H1 (cell line): ENCODE measurements at regions not wholly inside any gene's neighbourhood (a gene's known extent, or its start where the extent isn't known, plus 50 kb on each side); places are given as distances from the start of the nearest gene placed in this dataset.
"Not testable (repeated sequence)": the region's sequence is repeated elsewhere in the genome, so short reads cannot be mapped to it uniquely, and the experiment has no call there.

Source experiments
- EGR1 ChIP-seq: IDR thresholded peaks from 2 replicates; pipeline ENCODE4 v1.6.1; 2011; ENCODE audit warnings: low read depth, low read length, borderline replicate concordance
- POLR2AphosphoS5 ChIP-seq: IDR thresholded peaks from 2 replicates; pipeline ENCODE4 v1.6.1; 2011; ENCODE audit warnings: low read depth, low read length
- SIN3A ChIP-seq, 2 experiments: IDR thresholded peaks in 1 of 2; conservative IDR thresholded peaks in 1 of 2; 2 replicates each; pipeline ENCODE4 v1.6.1; 2011 to 2012; ENCODE audit warnings: low read length in 2 of 2, improper control_type of control experiment in 1 of 2, low read depth in 1 of 2, mild to moderate bottlenecking in 1 of 2
- SP2 ChIP-seq: IDR thresholded peaks from 2 replicates; pipeline ENCODE4 v1.6.1; 2012; ENCODE audit warnings: mild to moderate bottlenecking, low read length, inconsistent platforms
- TAF7 ChIP-seq: optimal IDR thresholded peaks from 2 replicates; pipeline ENCODE3; 2011; ENCODE audit warnings: low read depth, mild to moderate bottlenecking, inconsistent platforms, low read length, moderate library complexity, borderline replicate concordance
- TF ChIP-seq, protein P1 (sequence below), 3 experiments: IDR thresholded peaks; 1 replicate in 2 of 3; 2 replicates in 1 of 3; pipeline versions ENCODE4 v1.5.1 to v1.6.1; 2011; ENCODE audit warnings: low read length in 3 of 3, mild to moderate bottlenecking in 3 of 3, inconsistent platforms in 2 of 3, low read depth in 1 of 3, moderate library complexity in 1 of 3; ENCODE audit not compliant: insufficient read depth in 1 of 3; ENCODE audit errors: control extremely low read depth in 1 of 3

DNA sequence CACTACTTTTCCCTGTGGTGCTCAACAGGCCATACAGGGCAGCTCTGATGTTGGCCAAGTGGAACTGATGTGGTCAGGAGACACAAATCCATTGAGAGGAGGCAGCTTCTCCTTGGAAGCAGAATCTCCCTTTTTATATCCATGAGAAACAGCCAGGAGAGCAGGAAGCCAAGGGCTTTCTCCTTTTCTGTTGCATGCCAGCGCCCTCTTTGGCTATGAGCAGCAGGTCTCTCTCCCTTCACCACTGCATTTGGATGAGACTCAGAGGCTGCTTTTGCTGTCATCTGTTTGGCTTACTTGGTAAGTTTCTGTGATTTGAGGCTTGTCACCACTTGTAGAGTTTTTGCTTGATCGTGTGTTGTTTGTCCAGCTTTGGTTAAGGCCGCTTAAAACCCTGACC is 202.2 kb upstream of the PLGLB1 start:
- not testable (repeated sequence) for TF ChIP-seq EGR1; SP2; POLR2AphosphoS5; SIN3A (conservative IDR thresholded peaks at IDR 0.05 in 1 of 2, IDR thresholded peaks at IDR 0.05 in 1 of 2; ENCODE audit: low read depth in 1 of 2, low read length in 2 of 2); TAF7
- TF ChIP-seq, protein P1, sequence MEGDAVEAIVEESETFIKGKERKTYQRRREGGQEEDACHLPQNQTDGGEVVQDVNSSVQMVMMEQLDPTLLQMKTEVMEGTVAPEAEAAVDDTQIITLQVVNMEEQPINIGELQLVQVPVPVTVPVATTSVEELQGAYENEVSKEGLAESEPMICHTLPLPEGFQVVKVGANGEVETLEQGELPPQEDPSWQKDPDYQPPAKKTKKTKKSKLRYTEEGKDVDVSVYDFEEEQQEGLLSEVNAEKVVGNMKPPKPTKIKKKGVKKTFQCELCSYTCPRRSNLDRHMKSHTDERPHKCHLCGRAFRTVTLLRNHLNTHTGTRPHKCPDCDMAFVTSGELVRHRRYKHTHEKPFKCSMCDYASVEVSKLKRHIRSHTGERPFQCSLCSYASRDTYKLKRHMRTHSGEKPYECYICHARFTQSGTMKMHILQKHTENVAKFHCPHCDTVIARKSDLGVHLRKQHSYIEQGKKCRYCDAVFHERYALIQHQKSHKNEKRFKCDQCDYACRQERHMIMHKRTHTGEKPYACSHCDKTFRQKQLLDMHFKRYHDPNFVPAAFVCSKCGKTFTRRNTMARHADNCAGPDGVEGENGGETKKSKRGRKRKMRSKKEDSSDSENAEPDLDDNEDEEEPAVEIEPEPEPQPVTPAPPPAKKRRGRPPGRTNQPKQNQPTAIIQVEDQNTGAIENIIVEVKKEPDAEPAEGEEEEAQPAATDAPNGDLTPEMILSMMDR (IDR thresholded peaks at IDR 0.05; ENCODE audit: control extremely low read depth in 1 of 3, insufficient read depth in 1 of 3, low read depth in 1 of 3, low read length in 3 of 3), result not testable (repeated sequence)
